ENCODE measurements at regions not wholly inside any gene's neighbourhood (a gene's known extent, or its start where the extent isn't known, plus 50 kb on each side); places are given as distances from the start of the nearest gene placed in this dataset.
A peak's percentile ranks its signal among the peaks of the same experiment; 100 is the strongest.

DNA sequence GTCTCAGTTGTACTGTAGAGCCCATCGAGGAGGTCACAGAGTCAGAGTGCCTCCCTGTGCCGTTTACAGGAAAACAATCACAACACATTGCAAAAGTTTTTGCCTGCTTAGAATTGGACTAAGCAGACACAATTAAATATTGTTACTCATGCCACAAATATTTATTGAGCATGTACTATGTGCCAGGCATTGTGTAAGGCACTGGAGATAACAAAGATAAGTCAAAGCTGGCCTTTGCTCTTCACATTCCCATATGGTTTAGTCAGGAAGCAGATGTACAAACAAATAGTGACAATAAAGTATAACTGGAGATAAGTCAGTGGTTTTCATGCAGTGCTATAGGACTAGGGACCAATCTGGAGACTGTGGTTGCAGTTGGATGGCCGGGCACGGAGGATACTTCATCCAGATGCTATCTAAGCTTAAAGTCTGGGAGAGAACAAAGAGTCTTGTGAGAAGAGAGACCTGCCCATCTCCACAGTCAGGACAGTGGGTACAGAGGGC lies 550.7 kb downstream of the INSC start:
- POLR2A ChIA-PET = no interaction called here
- H3K36me3 ChIP-seq (ENCODE audit: control insufficient read depth in 1 of 2, insufficient read depth in 2 of 2, low read length in 2 of 2) = no peaks in the 10 kb centered on the region
- peak; percentile 34; the same call in 1 of the 2 replicates for ATAC-seq

DNA sequence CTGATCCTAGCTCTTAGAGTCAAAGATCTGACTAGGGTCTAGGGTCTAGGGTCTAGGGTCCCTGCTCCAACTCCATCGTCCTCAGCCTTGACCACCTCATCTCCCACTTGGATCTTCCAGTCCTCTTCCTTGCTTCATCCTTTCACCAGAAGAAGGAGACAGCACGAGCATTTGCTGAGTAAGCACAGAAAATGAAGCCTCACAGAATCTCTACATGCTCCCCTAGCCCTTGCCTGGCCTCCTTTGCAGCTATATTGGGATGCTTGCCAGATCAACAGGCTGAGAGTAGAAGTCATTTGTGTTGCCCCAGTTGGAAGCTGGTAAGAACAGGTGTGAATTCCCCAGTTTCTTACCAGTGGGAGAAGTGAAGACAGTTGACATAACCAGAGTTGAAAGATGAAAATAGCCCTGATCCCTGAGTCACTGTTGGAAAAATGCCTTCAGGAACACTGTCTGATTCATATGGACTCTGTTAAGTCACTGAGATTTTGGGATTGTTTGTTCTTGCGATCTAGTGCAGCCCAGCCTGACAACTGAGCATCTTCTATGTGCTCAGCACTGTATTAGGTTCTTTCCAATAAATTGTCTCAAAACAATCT lies 552.5 kb downstream of the INSC start:
- Histone ChIP-seq H3K4me3 (replicated peaks in 1 of 2; ENCODE audit: low read depth in 1 of 2, low read length in 2 of 2) (no peak overlapping the region), H3K9me2 (ENCODE audit: insufficient read depth) (no peaks in the 10 kb centered on the region), H2AFZ (ENCODE audit: low read depth, low read length, poor library complexity, severe bottlenecking) (no peak overlapping the region), H3K36me3 (ENCODE audit: control insufficient read depth in 1 of 2, insufficient read depth in 2 of 2, low read length in 2 of 2) (no peaks in the 10 kb centered on the region), H3K4me1 (ENCODE audit: control insufficient read depth in 1 of 2, insufficient read depth in 2 of 2, low read length in 2 of 2) (no peaks in the 10 kb centered on the region), H3K4me2 (ENCODE audit: low read length) (no peak overlapping the region), H4K20me1 (ENCODE audit: insufficient read depth) (no peaks in the 10 kb centered on the region), H3K27me3 (ENCODE audit: insufficient read depth, low read length) (peaks cover 23% of the 10 kb centered on the region; the same call in 1 of the 2 replicates), H3K27ac (ENCODE audit: low read depth, low read length) (no peak overlapping the region), H3K9ac (ENCODE audit: low read length) (no peak overlapping the region), H3K9me3 (ENCODE audit: control insufficient read depth in 1 of 2, insufficient read depth in 1 of 2, low read depth in 1 of 2, low read length in 2 of 2) (no peaks in the 10 kb centered on the region), H3K79me2 (ENCODE audit: insufficient read depth, low read length) (no peaks in the 10 kb centered on the region)
- DNase-seq (ENCODE audit: low read depth, low spot score) (no peak), ATAC-seq (no peak)
- TF ChIP-seq SRF (IDR thresholded peaks at IDR 0.05; ENCODE audit: low read depth) (no peak), CBX3 (IDR thresholded peaks at IDR 0.05; ENCODE audit: low read depth) (no peak)
- ChIA-PET RAD21 (ENCODE audit: low non-redundant PET in 1 of 2, low total read pairs in 2 of 2, uncharacterized antibody in 2 of 2, unreplicated experiment in 2 of 2) (no interaction called here), CTCF (no interaction called here), POLR2A (no interaction called here)
- no TSS peak for BruUV-seq (replicated peaks)
- intact Hi-C loops (cut with micrococcal nuclease) = no loop called here

More for the DNA sequence above, 550.7 kb downstream of the INSC start:
- H3K27me3 ChIP-seq (ENCODE audit: insufficient read depth, low read length) = peaks cover 33% of the 10 kb centered on the region; the same call in 1 of the 2 replicates
- intact Hi-C loops (cut with micrococcal nuclease) = no loop called here
- H3K9me2 ChIP-seq (ENCODE audit: insufficient read depth) = no peaks in the 10 kb centered on the region
- ChIA-PET CTCF (no interaction called here), RAD21 (ENCODE audit: low non-redundant PET in 1 of 2, low total read pairs in 2 of 2, uncharacterized antibody in 2 of 2, unreplicated experiment in 2 of 2) (no interaction called here)
- no peak overlapping the region for H2AFZ ChIP-seq (ENCODE audit: low read depth, low read length, poor library complexity, severe bottlenecking)
- DNase-seq (ENCODE audit: low read depth, low spot score) = no peak
- no peaks in the 10 kb centered on the region for H3K9me3 ChIP-seq (ENCODE audit: control insufficient read depth in 1 of 2, insufficient read depth in 1 of 2, low read depth in 1 of 2, low read length in 2 of 2)
- no peaks in the 10 kb centered on the region for H3K4me1 ChIP-seq (ENCODE audit: control insufficient read depth in 1 of 2, insufficient read depth in 2 of 2, low read length in 2 of 2)
- no peak for TF ChIP-seq EZH2 (IDR thresholded peaks at IDR 0.05)
- no peak for TF ChIP-seq EGR1 (IDR thresholded peaks at IDR 0.05; ENCODE audit: low read depth)
- TF ChIP-seq JUND (IDR thresholded peaks at IDR 0.05) = no peak
- no peak for TF ChIP-seq POLR2A (IDR thresholded peaks at IDR 0.05; ENCODE audit: borderline replicate concordance, extremely low read depth, insufficient read depth, insufficient read length)
- TF ChIP-seq ZNF274 (IDR thresholded peaks at IDR 0.05; ENCODE audit: low read depth, low read length) = no peak
- no peak for TF ChIP-seq ZBTB33 (IDR thresholded peaks at IDR 0.05; ENCODE audit: extremely low read depth, insufficient replicate concordance, low read length)
- TF ChIP-seq SP1 (IDR thresholded peaks at IDR 0.05; ENCODE audit: low read depth) = no peak
- H3K27ac ChIP-seq (ENCODE audit: low read depth, low read length) = no peak overlapping the region
- no peaks in the 10 kb centered on the region for H3K79me2 ChIP-seq (ENCODE audit: insufficient read depth, low read length)
- H3K4me3 ChIP-seq (replicated peaks in 1 of 2; ENCODE audit: low read depth in 1 of 2, low read length in 2 of 2) = no peak overlapping the region
- no peak overlapping the region for H3K9ac ChIP-seq (ENCODE audit: low read length)
- no TSS peak for BruUV-seq (replicated peaks)
- no peak overlapping the region for H3K4me2 ChIP-seq (ENCODE audit: low read length)
- H4K20me1 ChIP-seq (ENCODE audit: insufficient read depth) = no peaks in the 10 kb centered on the region

All from HCT116 (cell line).